Right ventricle myocardium superior (tissue), 1 donor: ENCODE measurements at regions not wholly inside any gene's neighbourhood (a gene's known extent, or its start where the extent isn't known, plus 50 kb on each side); places are given as distances from the start of the nearest gene placed in this dataset.
"Not testable (repeated sequence)": the region's sequence is repeated elsewhere in the genome, so short reads cannot be mapped to it uniquely, and the experiment has no call there.

ENCODE experiments used
- ATAC-seq: fragments of 200-7000 bp; cut with Tn5 transposase; one replicate; pipeline ENCODE4 v1.9.1; 2020; ENCODE audit warnings: mild to moderate bottlenecking; ENCODE audit not compliant: poor library complexity
- DNase-seq: peaks from one replicate; pipeline ENCODE4 v3.0.0-alpha.2; 2020
- intact Hi-C: fragments of 100-400 bp; cut with DNase I; formaldehyde crosslinking; loops from one replicate; pipeline ENCODE4 v1.11.2; 2022
- donor health status: DM: no; HTN: yes; CAD: no; lungs with severe emphysema.

DNA sequence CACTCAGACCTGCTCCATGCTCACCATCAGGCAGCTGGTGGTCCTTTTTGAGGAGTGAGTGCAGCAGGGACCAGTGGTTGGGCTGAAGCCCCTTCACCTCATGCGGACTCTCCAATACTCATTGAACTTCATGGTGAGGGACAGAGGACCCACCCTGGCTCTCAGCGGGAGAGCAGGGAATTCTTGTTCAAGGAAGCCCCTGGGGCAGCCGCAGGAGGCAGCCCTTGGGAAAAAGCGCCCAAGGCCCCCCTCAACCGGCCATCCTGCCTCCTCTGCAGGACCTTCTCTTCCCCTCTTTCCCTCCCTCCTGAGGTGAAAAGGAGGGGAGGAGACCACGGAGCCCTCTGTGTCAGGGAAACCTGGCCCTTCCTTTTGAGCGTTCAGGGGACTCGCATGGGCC lies 4510.9 kb upstream of the OR11H1 start:
- intact Hi-C loops, DNase-seq: not testable (repeated sequence)
- ATAC-seq: peak; percentile 33

DNA sequence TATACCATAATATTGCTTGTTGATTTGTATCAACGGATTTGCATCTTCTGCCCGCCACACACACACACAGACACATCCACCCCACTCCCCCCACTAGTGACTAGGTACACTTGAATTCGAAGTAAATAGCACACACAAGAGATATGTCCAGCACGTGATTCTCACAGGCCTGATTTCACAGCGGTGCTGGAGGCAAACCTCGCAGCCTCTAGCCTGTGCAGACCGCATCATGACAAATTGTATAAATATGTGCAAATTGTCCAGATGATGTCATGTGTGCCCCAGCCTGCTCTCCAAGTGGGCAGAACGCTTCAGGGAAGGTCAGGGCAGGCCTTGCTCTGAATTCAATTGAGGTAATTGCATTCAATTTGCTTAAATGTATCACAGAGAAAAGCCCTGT lies 4507.5 kb upstream of the OR11H1 start:
- ATAC-seq, intact Hi-C loops, DNase-seq: not testable (repeated sequence)

DNA sequence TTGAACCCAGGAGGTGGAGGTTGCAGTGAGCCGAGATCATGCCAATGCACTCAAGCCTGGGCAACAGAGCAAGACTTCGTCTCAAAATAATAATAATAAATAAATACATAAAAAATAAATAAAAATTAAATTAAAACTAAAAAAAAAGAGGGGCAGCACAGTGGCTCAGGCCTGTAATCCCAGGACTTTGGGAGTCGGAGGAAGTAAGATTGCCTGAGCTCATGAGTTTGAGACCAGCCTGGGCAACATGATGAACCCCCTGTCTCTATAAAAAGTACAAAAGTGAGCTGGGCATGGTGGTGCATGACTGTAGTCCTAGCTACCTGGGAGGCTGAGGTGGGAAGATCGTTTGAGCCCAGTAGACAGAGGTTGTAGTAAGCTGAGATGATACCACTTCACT lies 4501.5 kb upstream of the OR11H1 start:
- intact Hi-C loops, DNase-seq, ATAC-seq: not testable (repeated sequence)

DNA sequence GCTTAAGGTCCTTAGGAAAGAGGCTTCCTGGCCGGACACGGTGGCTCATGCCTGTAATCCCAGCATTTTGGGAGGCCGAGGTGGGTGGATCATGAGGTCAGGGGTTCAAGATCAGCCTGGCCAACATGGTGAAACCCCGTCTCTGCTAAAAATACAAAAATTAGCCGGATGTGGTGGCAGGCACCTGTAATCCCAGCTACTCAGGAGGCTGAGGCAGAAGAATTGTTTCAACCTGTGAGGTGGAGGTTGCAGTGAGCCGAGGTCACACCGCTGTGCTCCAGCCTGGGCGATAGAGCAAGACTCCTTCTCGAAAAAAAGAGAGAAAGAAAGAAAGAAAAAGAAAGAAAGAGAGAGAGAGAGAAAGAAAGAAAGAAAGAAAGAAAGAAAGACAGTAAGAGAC lies 4500.9 kb upstream of the OR11H1 start:
- DNase-seq, ATAC-seq, intact Hi-C loops: not testable (repeated sequence)

DNA sequence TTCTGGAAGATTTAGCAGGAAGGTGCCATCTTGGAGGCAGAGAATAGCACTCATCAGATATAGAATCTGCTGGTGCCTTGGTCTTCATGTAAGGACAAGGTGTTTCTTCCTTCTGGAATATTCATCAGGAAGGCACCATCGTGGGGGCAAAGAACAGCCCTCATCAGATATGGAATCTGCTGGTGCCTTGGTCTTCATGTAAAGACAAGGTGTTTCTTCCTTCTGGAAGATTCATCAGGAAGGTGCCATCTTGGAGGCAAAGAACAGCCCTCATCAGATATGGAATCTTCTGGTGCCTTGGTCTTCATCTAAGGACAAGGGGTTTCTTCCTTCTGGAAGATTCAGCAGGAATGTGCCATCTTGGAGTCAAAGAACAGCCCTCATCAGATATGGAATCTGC lies 4500.5 kb upstream of the OR11H1 start:
- intact Hi-C loops, ATAC-seq, DNase-seq: not testable (repeated sequence)

DNA sequence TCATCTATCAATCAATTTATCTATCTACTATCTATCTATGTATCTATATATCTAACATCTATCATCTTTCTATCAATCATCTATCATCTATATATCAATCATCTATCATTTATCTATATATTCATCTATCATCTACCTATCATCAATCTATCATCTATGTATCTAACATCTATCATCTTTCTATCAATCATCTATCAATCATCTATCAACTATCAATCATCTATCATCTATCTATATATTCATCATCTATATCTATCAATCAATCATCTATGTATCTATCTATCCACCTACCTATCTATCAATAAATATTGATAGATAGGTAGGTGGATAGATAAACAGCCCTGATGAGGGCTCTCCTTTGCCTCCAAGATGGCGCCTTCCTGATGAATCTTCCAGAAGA lies 4499.8 kb upstream of the OR11H1 start:
- DNase-seq, intact Hi-C loops, ATAC-seq: not testable (repeated sequence)

DNA sequence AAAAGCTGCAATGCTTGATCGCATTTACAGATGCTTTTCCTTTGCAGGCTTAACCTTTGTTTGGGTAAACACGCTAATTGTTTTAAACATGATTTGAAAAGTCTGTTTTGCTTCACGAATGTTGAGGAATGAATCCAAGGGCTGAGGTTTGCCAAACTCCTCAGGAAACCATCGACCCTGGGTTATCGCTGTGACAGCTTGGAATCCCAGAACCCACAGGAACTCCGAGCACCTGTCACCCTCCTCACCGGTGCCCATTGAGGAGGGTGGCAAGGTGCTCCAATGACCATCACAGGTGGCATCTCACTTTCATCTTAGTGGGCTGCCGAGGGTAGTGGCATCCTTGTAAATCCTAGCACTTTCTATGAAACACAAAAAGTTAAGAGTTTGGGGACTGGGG lies 4498.5 kb upstream of the OR11H1 start:
- intact Hi-C loops, ATAC-seq, DNase-seq: not testable (repeated sequence)

DNA sequence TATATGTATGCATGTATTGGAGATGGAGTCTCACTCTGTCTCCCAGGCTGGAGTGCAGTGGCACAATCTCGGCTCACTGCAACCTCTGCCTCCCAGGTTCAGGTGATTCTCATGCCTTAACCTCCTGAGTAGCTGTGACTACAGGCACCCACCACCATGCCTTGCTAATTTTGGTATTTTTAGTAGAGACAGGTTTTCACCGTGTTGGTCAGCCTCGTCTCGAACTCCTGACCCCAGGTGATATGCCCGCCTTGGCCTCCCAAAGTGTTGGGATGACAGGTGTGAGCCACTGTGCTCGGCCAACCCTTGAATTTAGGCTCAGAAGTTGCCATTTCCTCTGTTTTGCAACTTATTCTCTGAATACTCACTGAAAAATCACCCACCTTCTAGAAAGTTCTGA lies 4498.0 kb upstream of the OR11H1 start:
- DNase-seq, ATAC-seq, intact Hi-C loops: not testable (repeated sequence)

DNA sequence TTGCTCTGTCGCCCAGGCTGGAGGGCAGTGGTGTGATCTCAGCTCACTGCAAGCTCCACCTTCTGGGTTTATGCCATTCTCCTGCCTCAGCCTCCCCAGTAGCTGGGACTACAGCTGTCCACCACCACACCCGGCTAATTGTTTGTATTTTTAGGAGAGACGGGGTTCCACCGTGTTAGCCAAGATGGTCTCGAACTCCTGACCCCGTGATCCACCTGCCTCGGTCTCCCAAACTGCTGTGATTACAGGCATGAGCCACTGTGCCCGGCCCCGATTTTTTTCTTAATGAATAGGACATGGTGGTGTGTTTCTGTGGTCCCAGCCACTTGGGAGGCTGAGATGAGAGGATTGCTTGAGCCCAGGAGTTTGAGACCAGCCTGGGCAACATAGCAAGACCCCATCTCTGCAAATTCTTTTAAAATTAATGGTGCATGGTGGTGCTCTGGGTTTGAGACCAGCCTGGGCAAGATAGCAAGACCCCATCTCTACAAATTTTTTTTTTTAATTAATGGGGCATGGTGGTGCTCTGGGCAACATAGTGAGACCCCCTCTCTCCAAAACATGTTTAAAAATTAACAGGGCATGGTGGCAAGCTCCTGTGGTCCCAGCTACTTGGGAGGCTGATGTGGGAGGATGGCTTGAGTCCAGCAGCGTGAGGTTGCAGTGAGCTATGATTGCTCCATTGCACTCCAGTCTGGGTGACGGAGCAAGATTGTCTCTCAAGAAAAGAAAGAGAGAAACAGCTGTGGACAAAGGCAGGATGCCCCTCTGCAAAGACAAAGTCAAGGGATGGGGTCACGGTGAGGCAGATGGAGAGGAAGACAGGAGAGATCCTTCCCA lies 4497.2 kb upstream of the OR11H1 start:
- ATAC-seq, intact Hi-C loops, DNase-seq: not testable (repeated sequence)

DNA sequence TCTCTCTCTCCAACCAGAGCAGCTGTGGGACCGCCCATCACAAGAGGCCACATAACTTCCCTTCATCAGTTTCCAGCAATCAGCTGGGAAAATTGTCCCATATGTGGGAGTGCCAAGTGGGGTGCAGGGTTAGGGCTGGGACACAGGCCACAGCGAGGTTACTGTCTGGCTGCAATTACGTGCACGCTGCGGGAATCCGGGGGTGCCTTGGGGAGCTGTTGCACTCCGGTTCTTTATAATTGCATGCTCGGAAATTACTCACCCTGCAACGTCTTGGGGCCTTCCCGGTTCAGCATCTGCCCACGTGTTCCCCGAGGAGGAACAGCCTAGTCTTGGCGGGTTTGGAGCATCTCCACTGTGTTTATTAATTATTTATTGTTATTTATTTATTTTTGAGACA lies 4495.9 kb upstream of the OR11H1 start:
- intact Hi-C loops, DNase-seq, ATAC-seq: not testable (repeated sequence)

DNA sequence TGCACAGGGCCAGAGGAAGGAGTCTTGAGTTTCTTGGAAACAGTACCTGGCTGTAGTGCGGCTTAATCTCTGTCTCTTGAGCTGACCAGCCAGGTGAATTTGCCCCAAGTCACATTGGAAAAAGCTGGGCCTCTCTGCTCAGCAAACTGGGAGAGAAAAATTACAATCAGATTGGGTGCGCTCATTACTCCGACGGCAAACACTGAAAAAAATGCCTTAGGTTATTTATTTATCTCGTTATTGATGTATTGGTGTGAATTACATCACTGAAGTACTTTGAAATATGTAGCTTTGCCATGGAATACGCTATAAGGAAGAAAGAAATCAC lies 4493.4 kb upstream of the OR11H1 start:
- DNase-seq, intact Hi-C loops, ATAC-seq: not testable (repeated sequence)

DNA sequence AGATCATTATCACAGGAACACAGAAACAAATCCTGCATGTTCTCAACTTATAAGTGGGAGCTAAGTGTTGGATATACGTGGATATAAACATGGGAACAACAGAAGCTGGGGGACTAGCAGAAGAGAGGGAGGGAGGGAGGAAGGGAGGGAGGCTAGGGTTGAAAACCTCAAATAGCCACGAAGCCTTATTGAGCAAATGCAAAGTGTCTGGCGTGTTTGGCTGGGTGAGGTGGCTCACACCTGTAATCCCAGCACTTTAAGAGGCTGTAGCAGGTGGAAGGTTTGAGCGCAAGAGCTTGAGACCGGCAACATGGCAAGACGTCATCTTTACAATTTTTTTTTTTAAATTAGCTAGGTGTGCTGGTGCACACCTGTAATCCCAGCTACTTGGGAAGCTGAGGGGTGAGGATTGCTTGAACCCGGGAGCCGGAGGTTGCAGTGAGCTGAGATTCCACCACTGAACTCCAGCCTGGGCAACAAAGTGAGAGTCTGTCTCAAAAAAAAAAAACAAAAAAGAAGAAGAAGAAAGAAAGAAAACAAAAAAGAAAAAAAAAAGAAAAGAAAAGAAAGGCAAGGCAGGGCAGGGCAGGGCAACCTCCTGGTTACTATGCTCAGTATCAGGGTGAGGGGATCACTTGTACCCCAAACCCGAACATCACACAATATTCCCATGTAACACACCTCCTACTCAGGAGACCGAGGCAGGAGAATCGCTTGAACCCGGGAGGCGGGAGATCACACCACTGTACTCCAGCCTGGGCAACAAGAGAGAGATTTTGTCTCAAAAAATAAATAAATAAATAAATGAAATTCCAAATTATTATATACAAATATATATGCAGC lies 4492.7 kb upstream of the OR11H1 start:
- ATAC-seq, DNase-seq, intact Hi-C loops: not testable (repeated sequence)

DNA sequence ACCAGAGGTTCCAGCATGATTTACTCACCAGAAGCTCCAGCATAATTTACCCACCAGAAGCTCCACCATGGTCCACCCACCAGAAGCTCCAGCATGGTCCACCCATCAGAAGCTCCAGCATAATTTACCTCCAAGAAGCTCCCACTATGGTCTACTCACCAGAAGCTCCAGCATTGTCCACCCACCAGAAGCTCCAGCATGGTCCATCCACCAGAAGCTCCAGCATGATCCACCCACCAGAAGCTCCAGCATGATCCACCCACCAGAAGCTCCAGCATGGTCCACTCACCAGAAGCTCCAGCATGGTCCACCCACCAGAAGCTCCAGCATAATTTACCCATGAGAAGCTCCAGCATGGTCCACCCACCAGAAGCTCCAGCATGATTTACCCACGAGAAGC lies 4490.7 kb upstream of the OR11H1 start:
- DNase-seq, intact Hi-C loops, ATAC-seq: not testable (repeated sequence)

DNA sequence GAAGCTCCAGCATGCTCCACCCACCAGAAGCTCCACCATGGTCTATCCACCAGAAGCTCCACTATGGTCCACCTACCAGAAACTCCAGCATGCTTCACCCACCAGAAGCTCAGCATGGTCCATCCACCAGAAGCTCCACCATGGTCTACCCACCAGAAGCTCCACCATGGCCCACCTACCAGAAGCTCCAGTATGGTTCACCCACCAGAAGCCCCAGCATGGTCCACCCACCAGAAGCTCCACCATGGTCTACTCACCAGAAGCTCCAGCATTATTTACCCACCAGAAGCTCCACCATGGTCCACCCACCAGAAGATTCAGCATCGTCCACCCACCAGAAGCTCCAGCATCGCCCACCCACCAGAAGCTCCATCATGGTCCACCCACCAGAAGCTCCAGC lies 4490.2 kb upstream of the OR11H1 start:
- ATAC-seq, DNase-seq, intact Hi-C loops: not testable (repeated sequence)

DNA sequence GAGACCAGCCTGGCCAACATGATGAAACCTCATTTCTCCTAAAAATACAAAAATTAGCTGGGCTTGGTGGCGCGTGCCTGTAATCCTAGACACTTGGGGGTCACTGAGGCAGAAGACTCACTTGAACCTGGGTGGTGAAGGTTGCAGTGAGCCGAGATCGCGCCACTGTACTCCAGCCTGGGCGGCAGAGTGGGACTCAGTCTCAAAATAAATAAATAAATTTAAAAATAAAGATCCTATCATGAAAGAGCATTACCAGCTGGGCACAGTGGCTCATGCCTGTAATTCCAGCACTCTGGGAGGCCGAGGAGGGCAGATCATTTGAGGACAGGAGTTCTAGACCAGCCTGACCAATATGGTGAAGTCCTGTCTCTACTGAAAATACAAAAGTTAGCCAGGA lies 4489.2 kb upstream of the OR11H1 start:
- intact Hi-C loops, ATAC-seq: not testable (repeated sequence)
- DNase-seq: peak; percentile 51

DNA sequence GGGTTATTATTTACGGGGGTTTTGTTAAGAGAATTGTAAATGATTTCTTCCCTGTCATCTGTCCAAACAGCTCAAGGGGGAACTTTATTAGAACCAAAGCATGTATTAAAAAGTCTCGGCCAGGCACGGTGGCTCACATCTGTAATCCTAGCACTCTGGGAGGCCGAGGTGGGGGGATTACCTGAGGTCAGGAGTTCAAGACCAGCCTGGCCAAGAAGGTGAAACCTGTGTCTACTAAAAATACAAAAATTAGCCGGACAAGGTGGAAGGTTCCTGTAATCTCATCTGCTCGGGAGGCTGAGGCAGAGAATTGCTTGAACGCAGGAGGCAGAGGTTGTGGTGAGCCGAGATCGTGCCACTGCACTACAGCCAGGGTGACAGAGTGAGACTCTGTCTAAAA lies 4486.6 kb upstream of the OR11H1 start:
- ATAC-seq, intact Hi-C loops, DNase-seq: not testable (repeated sequence)

DNA sequence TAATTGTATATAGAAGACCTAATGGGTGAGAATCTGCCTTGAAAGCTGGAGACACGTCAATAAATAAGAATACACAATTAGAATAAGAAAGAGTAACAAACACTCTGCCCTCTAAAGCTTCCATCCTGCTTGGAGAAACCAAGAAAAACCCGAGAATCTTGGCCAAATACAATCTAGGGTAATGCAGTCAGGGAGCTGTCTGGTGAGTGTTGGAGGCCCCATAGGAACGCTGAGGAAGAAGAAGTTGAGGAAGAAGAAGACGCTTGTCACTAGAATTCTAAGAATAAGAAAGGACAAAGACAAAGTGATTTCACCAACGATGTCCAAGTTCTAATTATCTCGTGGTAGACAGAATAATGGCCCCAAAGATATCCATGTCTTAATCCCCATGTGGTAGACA lies 4485.9 kb upstream of the OR11H1 start:
- DNase-seq: no peak
- ATAC-seq: no peak
- intact Hi-C loops: no loop called here

DNA sequence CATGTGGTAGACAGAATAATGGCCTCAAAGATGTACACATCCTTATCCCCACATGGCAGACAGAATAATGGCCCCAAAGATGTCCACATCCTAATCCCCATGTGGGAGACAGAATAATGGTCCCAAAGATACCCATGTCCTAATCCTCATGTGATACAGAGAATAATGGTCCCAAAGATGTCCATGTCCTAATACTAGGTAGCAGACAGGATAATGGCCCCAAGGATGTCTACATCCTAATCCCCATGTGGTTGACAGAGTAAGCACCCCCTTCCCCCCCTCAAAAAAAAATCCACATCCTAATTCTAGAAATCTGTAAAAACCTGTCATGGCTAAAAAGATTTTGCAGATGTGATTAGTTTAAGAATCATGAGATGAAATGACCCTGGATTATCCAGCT lies 4484.7 kb upstream of the OR11H1 start:
- intact Hi-C loops, ATAC-seq, DNase-seq: not testable (repeated sequence)

DNA sequence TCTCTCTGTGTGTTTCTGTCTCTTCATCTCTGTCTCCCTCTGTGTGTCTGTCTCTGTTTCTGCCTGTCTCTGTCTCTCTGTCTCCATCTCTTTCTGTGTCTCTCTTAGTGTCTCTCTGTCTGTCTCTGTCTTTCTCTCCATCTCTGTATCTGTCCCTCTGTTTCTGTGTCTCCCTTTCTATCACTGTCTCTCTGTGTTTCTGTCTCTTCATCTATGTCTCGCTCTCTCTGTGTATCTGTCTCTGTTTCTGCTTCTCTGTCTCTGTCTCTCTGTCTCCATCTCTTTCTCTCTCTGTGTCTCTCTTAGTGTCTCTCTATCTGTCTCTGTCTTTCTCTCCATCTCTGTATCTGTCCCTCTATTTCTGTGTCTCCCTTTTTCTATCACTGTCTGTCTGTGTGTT lies 4479.1 kb upstream of the OR11H1 start:
- intact Hi-C loops, ATAC-seq, DNase-seq: not testable (repeated sequence)
